Adrenal gland (tissue), 9 donors: ENCODE measurements at regions not wholly inside any gene's neighbourhood (a gene's known extent, or its start where the extent isn't known, plus 50 kb on each side); places are given as distances from the start of the nearest gene placed in this dataset.

Experiments
- DNase-seq, 7 donors: peaks; one replicate each; pipeline ENCODE4 v3.0.0-alpha.2; 2019 to 2020
- H3K27ac ChIP-seq, 5 donors: fragments of 200-600 bp; sonication (generic) in 4 of 5; 1 replicate in 3 of 5; 2 replicates in 2 of 5; pipeline versions ENCODE4 v1.5.1 to v1.8.0; 2016 to 2020; ENCODE audit warnings: mild to moderate bottlenecking in 1 of 5
- H3K27me3 ChIP-seq: fragments of 200-600 bp; 2 replicates; pipeline ENCODE4 v1.8.0; 2021
- H3K36me3 ChIP-seq, 2 donors: fragments of 200-600 bp; replicated peaks in 1 of 2; 1 replicate in 1 of 2; 2 replicates in 1 of 2; pipeline versions ENCODE4 v1.5.1 to v1.8.0; 2018 to 2022
- H3K4me1 ChIP-seq, 2 donors: fragments of 200-600 bp; replicated peaks in 1 of 2; 1 replicate in 1 of 2; 2 replicates in 1 of 2; pipeline versions ENCODE4 v1.5.1 to v1.8.0; 2018 to 2021
- H3K4me3 ChIP-seq, 4 donors: fragments of 200-600 bp; sonication (generic) in 3 of 4; one replicate each; pipeline ENCODE4 v1.5.1; 2016 to 2018
- H3K9me3 ChIP-seq, 3 donors: fragments of 200-600 bp; sonication (generic) in 1 of 3; replicated peaks in 1 of 3; 1 replicate in 2 of 3; 2 replicates in 1 of 3; pipeline versions ENCODE4 v1.5.1 to v1.8.0; 2016 to 2021
- CTCF ChIP-seq, 6 experiments: fragments of 450-650 bp in 4 of 6; fragments of 200-600 bp in 2 of 6; sonication (generic) in 1 of 6; IDR thresholded peaks; 1 replicate in 5 of 6; 2 replicates in 1 of 6; pipeline versions ENCODE4 v1.5.1 to v1.8.0; 2016 to 2021; ENCODE audit warnings: antibody characterized with exemption in 6 of 6, mild to moderate bottlenecking in 2 of 6, moderate library complexity in 1 of 6
- POLR2A ChIP-seq, 2 donors: fragments of 450-650 bp; IDR thresholded peaks; one replicate each; pipeline ENCODE4 v1.6.1; 2017; ENCODE audit warnings: antibody characterized with exemption in 2 of 2, mild to moderate bottlenecking in 2 of 2, moderate library complexity in 1 of 2
- WGBS, 4 donors: extraction: QIAGEN DNeasy Blood & Tissue Kit in 2 of 4; methylation state at CpG; one replicate each; pipeline versions ENCODE4 v1.1.5 to v1.1.7; 2013 to 2017; 5-methylcytosine and 5-hydroxymethylcytosine counted together
- intact Hi-C, 2 donors: fragments of 100-400 bp; cut with DNase I; formaldehyde crosslinking; loops; one replicate each; pipeline versions ENCODE4 v1.14.1 to v1.15.0; 2022 to 2023
- donor health status: healthy with polysubstance abuse.
- donor health status: Bipolar disorder and iron deficiency.
- donor health status: DM: yes; HTN: yes; CAD: no.
- donor health status: DM: no; HTN: no; CAD: no.
- donor health status: DM: no; HTN: no; CAD: no.

DNA sequence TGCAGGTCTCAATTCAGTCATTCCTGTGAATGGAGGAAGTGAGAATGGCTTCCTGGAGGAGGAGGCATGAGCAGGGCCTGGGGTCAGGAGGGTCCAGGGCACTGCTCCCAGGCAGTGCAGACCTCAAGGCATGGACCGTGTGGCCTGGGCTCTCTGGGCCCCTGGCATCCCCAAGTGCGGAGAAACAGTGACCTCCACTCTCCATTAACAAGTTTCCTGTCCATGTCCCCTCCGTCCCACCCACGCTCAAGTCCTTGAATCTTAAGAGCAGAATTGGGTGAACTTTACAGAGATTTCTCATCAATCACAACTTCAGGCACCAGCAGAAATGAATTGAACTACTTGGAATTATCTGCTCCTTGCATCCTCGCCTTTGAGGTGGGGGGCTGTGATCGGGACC is 211.1 kb downstream of the NPHP4 start:
- no peaks in the 10 kb centered on the region for H3K36me3 ChIP-seq
- intact Hi-C loops: no loop called here
- TF ChIP-seq POLR2A (IDR thresholded peaks at IDR 0.05) (no peak), CTCF (IDR thresholded peaks at IDR 0.05) (no peak)
- no peaks in the 10 kb centered on the region for H3K9me3 ChIP-seq
- H3K27me3 ChIP-seq: no peaks in the 10 kb centered on the region
- DNase-seq: no peak
- no peak overlapping the region for H3K27ac ChIP-seq
- WGBS, 4 donors: 64 to 74% (median 67%) methylated on average over 6 of the region's 6 CpGs
- no peak overlapping the region for H3K4me3 ChIP-seq
- H3K4me1 ChIP-seq: no peaks in the 10 kb centered on the region

- intact Hi-C loops: no loop called here
- 81 to 92% (median 89%) methylated on average over 4 of the region's 4 CpGs for WGBS, 4 donors
- no peak overlapping the region for H3K4me3 ChIP-seq
These were observed 211.9 kb downstream of the NPHP4 start for GRCh38 chr1:5780324-5780716.

GRCh38 chr1:5779608-5780323 is 212.5 kb downstream of the NPHP4 start:
- Histone ChIP-seq H3K27ac (no peak overlapping the region), H3K9me3 (no peaks in the 10 kb centered on the region), H3K4me3 (no peak overlapping the region), H3K27me3 (no peaks in the 10 kb centered on the region), H3K4me1 (no peaks in the 10 kb centered on the region), H3K36me3 (no peaks in the 10 kb centered on the region)
- no peak for TF ChIP-seq CTCF (IDR thresholded peaks at IDR 0.05)
- TF ChIP-seq POLR2A (IDR thresholded peaks at IDR 0.05): no peak
- intact Hi-C loops: no loop called here
- no peak for DNase-seq
- 84 to 87% (median 86%) methylated on average over 23 to 24 of the region's 24 CpGs for WGBS, 4 donors

More at GRCh38 chr1:5780324-5780716, 211.9 kb downstream of the NPHP4 start:
- H3K36me3 ChIP-seq: no peaks in the 10 kb centered on the region
- no peaks in the 10 kb centered on the region for H3K27me3 ChIP-seq
- no peak overlapping the region for H3K27ac ChIP-seq
- H3K4me1 ChIP-seq: no peaks in the 10 kb centered on the region
- DNase-seq: no peak
- TF ChIP-seq CTCF (IDR thresholded peaks at IDR 0.05) (no peak), POLR2A (IDR thresholded peaks at IDR 0.05) (no peak)
- H3K9me3 ChIP-seq: no peaks in the 10 kb centered on the region

DNA sequence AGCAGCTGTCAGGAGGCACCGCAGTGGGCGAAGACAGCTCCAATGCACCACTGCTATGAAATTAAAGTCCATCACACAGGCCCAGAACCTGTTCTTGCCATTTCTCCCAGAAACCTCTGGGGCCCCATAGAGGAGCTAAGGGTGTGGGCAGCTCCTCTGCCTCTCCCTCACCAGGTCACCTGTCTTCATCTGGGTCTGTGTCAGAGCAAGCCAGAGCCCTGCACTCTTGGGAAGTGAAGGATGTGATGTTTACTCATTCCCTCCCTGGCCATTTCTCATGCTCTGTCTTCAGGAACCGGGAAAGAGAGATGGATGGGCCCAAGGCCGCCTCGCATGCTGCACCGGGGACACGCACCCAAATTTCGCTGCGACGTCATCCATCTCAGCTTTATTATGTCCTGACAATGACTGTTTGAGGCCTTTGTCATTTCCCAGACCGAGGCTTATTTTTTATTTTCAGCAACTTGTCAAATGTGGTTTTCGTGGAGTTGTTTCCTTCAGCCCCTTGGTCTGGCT is 216.1 kb downstream of the NPHP4 start:
- DNase-seq: no peak
- 69 to 84% (median 75%) methylated on average over 10 to 12 of the region's 12 CpGs for WGBS, 4 donors
- Histone ChIP-seq H3K27me3 (no peaks in the 10 kb centered on the region), H3K36me3 (no peaks in the 10 kb centered on the region), H3K9me3 (no peaks in the 10 kb centered on the region), H3K27ac (no peak overlapping the region), H3K4me1 (peaks cover 0 to 3% of the 10 kb centered on the region in 2 donors), H3K4me3 (no peak overlapping the region)
- TF ChIP-seq CTCF (IDR thresholded peaks at IDR 0.05) (no peak), POLR2A (IDR thresholded peaks at IDR 0.05) (no peak)
- intact Hi-C loops: no loop called here
